GM12878 (cell line): ENCODE measurements at regions not wholly inside any gene's neighbourhood (a gene's known extent, or its start where the extent isn't known, plus 50 kb on each side); places are given as distances from the start of the nearest gene placed in this dataset.

Experiments
- ATAC-seq: fragments of 200-7000 bp; cut with Tn5 transposase; 3 replicates; pipeline ENCODE4 v1.9.1; 2020; ENCODE audit warnings: mild to moderate bottlenecking, moderate library complexity
- BruUV-seq: library from RNA; stranded (reverse); fragments of 400-500 nt; replicated peaks from 2 replicates; lab custom pipeline; 2021; lab: Mats Ljungman, UMichigan
- CTCF ChIA-PET: fragments of 300-600 bp; sonication (Branson Sonifier 250); formaldehyde crosslinking; extraction: SDS; loops from one replicate; lab custom pipeline; 2021; ENCODE audit warnings: inconsistent platforms; lab: Yijun Ruan, JAX
- POLR2A ChIA-PET: fragments of 350-600 bp; formaldehyde crosslinking; extraction: SDS; loops from one replicate; lab custom pipeline; 2021; ENCODE audit warnings: inconsistent platforms; lab: Charles Lee
- RAD21 ChIA-PET: fragments of 300-600 bp; sonication (Branson Sonifier 250); formaldehyde crosslinking; loops from one replicate; lab custom pipeline; 2023; ENCODE audit warnings: antibody characterized with exemption; ENCODE audit not compliant: unreplicated experiment; lab: Charles Lee
- SMC1A ChIA-PET: fragments of 300-600 bp; sonication (Branson Sonifier 250); formaldehyde crosslinking; loops from one replicate; lab custom pipeline; 2023; ENCODE audit not compliant: unreplicated experiment, uncharacterized antibody; lab: Charles Lee
- DNase-seq: peaks from one replicate; pipeline ENCODE4 v3.0.0-alpha.2; 2011; ENCODE audit warnings: low read depth, low spot score
- FAIRE-seq: peaks from 3 replicates; lab custom pipeline; 2011; peaks lifted over from hg19 to GRCh38; lab: Jason Lieb, UNC
- H2AFZ ChIP-seq: 2 replicates; pipeline ENCODE4 v1.6.0; 2011; ENCODE audit warnings: low read depth, low read length, control low read depth; ENCODE audit not compliant: control insufficient read depth
- H3K27ac ChIP-seq: 2 replicates; pipeline ENCODE4 v1.5.1; 2011; ENCODE audit warnings: control low read depth; ENCODE audit not compliant: control insufficient read depth, insufficient read depth
- H3K27me3 ChIP-seq, 2 experiments: replicated peaks in 1 of 2; 2 replicates each; pipeline versions ENCODE4 v1.6.0 to v1.6.1; 2011; ENCODE audit warnings: low read length in 1 of 2; ENCODE audit not compliant: control insufficient read depth in 2 of 2, insufficient read depth in 2 of 2
- H3K36me3 ChIP-seq, 2 experiments: 2 replicates each; pipeline ENCODE4 v1.5.1; 2011; ENCODE audit warnings: low read length in 1 of 2; ENCODE audit not compliant: control insufficient read depth in 2 of 2, insufficient read depth in 2 of 2
- H3K4me1 ChIP-seq: 2 replicates; pipeline ENCODE4 v1.6.1; 2011; ENCODE audit warnings: mild to moderate bottlenecking, low read length, moderate library complexity, mixed read lengths; ENCODE audit not compliant: control insufficient read depth, insufficient read depth
- H3K4me2 ChIP-seq: 2 replicates; pipeline ENCODE4 v1.6.0; 2011; ENCODE audit warnings: control low read depth; ENCODE audit not compliant: control insufficient read depth, insufficient read depth
- H3K4me3 ChIP-seq: fragments of 200-600 bp; sonication (generic); 2 replicates; pipeline ENCODE4 v1.5.1; 2016
- H3K79me2 ChIP-seq: 2 replicates; pipeline ENCODE4 v1.6.0; 2011; ENCODE audit warnings: low read length; ENCODE audit not compliant: control insufficient read depth, insufficient read depth
- H3K9ac ChIP-seq: 2 replicates; pipeline ENCODE4 v1.8.0; 2011; ENCODE audit warnings: low read length, control low read depth, mixed read lengths; ENCODE audit not compliant: control insufficient read depth, insufficient read depth
- H3K9me3 ChIP-seq: replicated peaks from 3 replicates; pipeline ENCODE4 v1.5.1; 2011; ENCODE audit warnings: mild to moderate bottlenecking, low read length; ENCODE audit not compliant: control insufficient read depth, insufficient read depth
- H4K20me1 ChIP-seq: 2 replicates; pipeline ENCODE4 v1.6.0; 2011; ENCODE audit not compliant: control insufficient read depth, insufficient read depth
- EP300 ChIP-seq, 2 experiments: fragments of 150-350 bp in 1 of 2; IDR thresholded peaks; 2 replicates each; pipeline ENCODE4 v1.6.1; 2011 to 2012; ENCODE audit warnings: low read depth in 2 of 2, low read length in 2 of 2, borderline replicate concordance in 1 of 2, improper control_type of control experiment in 1 of 2, inconsistent platforms in 1 of 2; ENCODE audit not compliant: control insufficient read depth in 1 of 2
- FOXK2 ChIP-seq: fragments of 450-650 bp; IDR thresholded peaks from 2 replicates; pipeline ENCODE4 v1.6.1; 2017; ENCODE audit warnings: mild to moderate bottlenecking, moderate library complexity
- FOXM1 ChIP-seq: IDR thresholded peaks from 2 replicates; pipeline ENCODE4 v1.6.1; 2012; ENCODE audit warnings: low read depth, mild to moderate bottlenecking, inconsistent platforms, low read length, moderate library complexity
- MYC ChIP-seq: IDR thresholded peaks from 2 replicates; pipeline ENCODE4 v1.6.1; 2011; ENCODE audit warnings: mild to moderate bottlenecking, low read length, moderate library complexity, inconsistent platforms; ENCODE audit not compliant: insufficient read depth, insufficient replicate concordance, insufficient read length, severe bottlenecking
- SP1 ChIP-seq: IDR thresholded peaks from one replicate; pipeline ENCODE4 v1.6.1; 2011; ENCODE audit warnings: low read depth, low read length
- YBX1 ChIP-seq: fragments of 450-650 bp; IDR thresholded peaks from 2 replicates; pipeline ENCODE4 v1.6.1; 2016; ENCODE audit warnings: antibody characterized with exemption
- ZBED1 ChIP-seq: IDR thresholded peaks from 2 replicates; pipeline ENCODE4 v1.6.1; 2016; ENCODE audit warnings: borderline replicate concordance
- ZNF384 ChIP-seq: IDR thresholded peaks from 2 replicates; pipeline ENCODE4 v1.6.1; 2012; ENCODE audit warnings: low read depth, mild to moderate bottlenecking, low read length, improper control_type of control experiment, borderline replicate concordance
- WGBS: methylation state at CpG from one replicate; pipeline ENCODE4 v1.1.6; 2016; ENCODE audit warnings: low lambda C conversion rate; ENCODE audit not compliant: insufficient replicate concordance, insufficient coverage; ENCODE audit errors: missing lambda C conversion rate; 5-methylcytosine and 5-hydroxymethylcytosine counted together
- in situ Hi-C: fragments of 300-500 bp; cut with MboI; formaldehyde crosslinking; loops from 9 replicates; pipeline ENCODE4 v1.14.3; 2018; ENCODE audit warnings: mixed read lengths
- intact Hi-C: fragments of 100-400 bp; cut with micrococcal nuclease; formaldehyde crosslinking; loops from one replicate; pipeline ENCODE4 v1.14.2; 2022; ENCODE audit not compliant: unreplicated experiment
- TF ChIP-seq, protein P1 (sequence below): fragments of 450-650 bp; formaldehyde crosslinking; IDR thresholded peaks from 2 replicates; pipeline ENCODE4 v1.5.0; 2022; ENCODE audit warnings: mild to moderate bottlenecking, missing genetic modification characterization
- TF ChIP-seq, protein P2 (sequence below): fragments of 450-650 bp; formaldehyde crosslinking; IDR thresholded peaks from 2 replicates; pipeline ENCODE4 v1.4.0; 2022; ENCODE audit warnings: mild to moderate bottlenecking, moderate library complexity
- TF ChIP-seq, protein P3 (sequence below): fragments of 450-650 bp; IDR thresholded peaks from 2 replicates; pipeline ENCODE4 v1.6.1; 2016; ENCODE audit warnings: mild to moderate bottlenecking
- TF ChIP-seq, protein P4 (sequence below): fragments of 450-650 bp; IDR thresholded peaks from 2 replicates; pipeline ENCODE4 v1.6.1; 2017; ENCODE audit warnings: mild to moderate bottlenecking, moderate library complexity

DNA sequence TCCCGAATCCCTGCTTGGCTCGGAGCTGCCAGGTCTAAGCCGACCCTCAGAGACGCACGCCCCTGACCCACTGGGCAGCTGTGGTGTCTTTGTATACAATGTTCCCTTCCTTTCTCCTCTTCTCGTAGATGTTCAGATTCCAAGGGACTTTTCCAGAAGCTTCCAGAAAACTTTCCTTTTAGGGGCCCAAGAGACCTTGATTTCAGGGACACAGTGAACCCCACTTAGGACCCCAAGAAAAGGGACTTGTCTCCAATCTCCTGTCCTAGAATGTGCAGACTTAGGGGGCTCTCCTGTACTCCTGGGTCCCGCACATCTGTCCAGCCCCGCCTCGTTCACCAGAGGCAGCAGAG lies 103.5 kb downstream of the EDN3 start:
- ChIA-PET SMC1A (no interaction called here), CTCF (interaction anchor here (1.1 to 1.9 kb wide), 3 partner anchors 13 to 534 kb away, joined by 3 to 5 read pairs (median 4); no protein-coding TSS in a partner anchor), RAD21 (interaction anchor here (1.0 to 1.2 kb wide), 3 partner anchors 35 to 196 kb away, joined by 3 to 4 read pairs (median 3); no protein-coding TSS in a partner anchor), POLR2A (no interaction called here)
- H3K4me1 ChIP-seq: no peaks in the 10 kb centered on the region
- peaks cover 0 to 2% of the 10 kb centered on the region in 2 experiments; a peak in 2 of 4 replicates for H3K27me3 ChIP-seq
- DNase-seq (no peak), FAIRE-seq (no peak), ATAC-seq (no peak)
- intact Hi-C loops (loop anchor here (2.0 to 10.0 kb wide), 2 partner anchors 73 to 319 kb away; no protein-coding TSS in a partner anchor), in situ Hi-C loops (no loop called here)
- H3K79me2 ChIP-seq: no peaks in the 10 kb centered on the region
- no peaks in the 10 kb centered on the region for H4K20me1 ChIP-seq
- H2AFZ ChIP-seq: no peak overlapping the region
- H3K4me2 ChIP-seq: no peak overlapping the region
- no peak overlapping the region for H3K9ac ChIP-seq
- WGBS: 43% methylated on average over 9 of the region's 9 CpGs
- no peak overlapping the region for H3K4me3 ChIP-seq
- H3K9me3 ChIP-seq: no peaks in the 10 kb centered on the region
- no peaks in the 10 kb centered on the region for H3K36me3 ChIP-seq
- no TSS peak for BruUV-seq
- H3K27ac ChIP-seq: no peak overlapping the region
- TF ChIP-seq FOXM1: no peak
- TF ChIP-seq, protein P1, sequence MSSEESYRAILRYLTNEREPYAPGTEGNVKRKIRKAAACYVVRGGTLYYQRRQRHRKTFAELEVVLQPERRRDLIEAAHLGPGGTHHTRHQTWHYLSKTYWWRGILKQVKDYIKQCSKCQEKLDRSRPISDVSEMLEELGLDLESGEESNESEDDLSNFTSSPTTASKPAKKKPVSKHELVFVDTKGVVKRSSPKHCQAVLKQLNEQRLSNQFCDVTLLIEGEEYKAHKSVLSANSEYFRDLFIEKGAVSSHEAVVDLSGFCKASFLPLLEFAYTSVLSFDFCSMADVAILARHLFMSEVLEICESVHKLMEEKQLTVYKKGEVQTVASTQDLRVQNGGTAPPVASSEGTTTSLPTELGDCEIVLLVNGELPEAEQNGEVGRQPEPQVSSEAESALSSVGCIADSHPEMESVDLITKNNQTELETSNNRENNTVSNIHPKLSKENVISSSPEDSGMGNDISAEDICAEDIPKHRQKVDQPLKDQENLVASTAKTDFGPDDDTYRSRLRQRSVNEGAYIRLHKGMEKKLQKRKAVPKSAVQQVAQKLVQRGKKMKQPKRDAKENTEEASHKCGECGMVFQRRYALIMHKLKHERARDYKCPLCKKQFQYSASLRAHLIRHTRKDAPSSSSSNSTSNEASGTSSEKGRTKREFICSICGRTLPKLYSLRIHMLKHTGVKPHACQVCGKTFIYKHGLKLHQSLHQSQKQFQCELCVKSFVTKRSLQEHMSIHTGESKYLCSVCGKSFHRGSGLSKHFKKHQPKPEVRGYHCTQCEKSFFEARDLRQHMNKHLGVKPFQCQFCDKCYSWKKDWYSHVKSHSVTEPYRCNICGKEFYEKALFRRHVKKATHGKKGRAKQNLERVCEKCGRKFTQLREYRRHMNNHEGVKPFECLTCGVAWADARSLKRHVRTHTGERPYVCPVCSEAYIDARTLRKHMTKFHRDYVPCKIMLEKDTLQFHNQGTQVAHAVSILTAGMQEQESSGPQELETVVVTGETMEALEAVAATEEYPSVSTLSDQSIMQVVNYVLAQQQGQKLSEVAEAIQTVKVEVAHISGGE: no peak
- TF ChIP-seq MYC: no peak
- no peak for TF ChIP-seq ZNF384
- TF ChIP-seq ZBED1: no peak
- TF ChIP-seq SP1: no peak
- TF ChIP-seq, protein P2, sequence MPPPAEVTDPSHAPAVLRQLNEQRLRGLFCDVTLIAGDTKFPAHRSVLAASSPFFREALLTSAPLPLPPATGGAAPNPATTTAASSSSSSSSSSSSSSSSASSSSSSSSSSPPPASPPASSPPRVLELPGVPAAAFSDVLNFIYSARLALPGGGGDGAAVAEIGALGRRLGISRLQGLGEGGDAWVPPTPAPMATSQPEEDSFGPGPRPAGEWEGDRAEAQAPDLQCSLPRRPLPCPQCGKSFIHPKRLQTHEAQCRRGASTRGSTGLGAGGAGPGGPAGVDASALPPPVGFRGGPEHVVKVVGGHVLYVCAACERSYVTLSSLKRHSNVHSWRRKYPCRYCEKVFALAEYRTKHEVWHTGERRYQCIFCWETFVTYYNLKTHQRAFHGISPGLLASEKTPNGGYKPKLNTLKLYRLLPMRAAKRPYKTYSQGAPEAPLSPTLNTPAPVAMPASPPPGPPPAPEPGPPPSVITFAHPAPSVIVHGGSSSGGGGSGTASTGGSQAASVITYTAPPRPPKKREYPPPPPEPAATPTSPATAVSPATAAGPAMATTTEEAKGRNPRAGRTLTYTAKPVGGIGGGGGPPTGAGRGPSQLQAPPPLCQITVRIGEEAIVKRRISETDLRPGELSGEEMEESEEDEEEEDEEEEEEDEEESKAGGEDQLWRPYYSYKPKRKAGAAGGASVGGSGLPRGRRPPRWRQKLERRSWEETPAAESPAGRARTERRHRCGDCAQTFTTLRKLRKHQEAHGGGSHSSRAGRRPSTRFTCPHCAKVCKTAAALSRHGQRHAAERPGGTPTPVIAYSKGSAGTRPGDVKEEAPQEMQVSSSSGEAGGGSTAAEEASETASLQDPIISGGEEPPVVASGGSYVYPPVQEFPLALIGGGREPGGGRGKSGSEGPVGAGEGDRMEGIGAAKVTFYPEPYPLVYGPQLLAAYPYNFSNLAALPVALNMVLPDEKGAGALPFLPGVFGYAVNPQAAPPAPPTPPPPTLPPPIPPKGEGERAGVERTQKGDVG (CRISPR knock-in tag): no peak
- TF ChIP-seq, protein P3, sequence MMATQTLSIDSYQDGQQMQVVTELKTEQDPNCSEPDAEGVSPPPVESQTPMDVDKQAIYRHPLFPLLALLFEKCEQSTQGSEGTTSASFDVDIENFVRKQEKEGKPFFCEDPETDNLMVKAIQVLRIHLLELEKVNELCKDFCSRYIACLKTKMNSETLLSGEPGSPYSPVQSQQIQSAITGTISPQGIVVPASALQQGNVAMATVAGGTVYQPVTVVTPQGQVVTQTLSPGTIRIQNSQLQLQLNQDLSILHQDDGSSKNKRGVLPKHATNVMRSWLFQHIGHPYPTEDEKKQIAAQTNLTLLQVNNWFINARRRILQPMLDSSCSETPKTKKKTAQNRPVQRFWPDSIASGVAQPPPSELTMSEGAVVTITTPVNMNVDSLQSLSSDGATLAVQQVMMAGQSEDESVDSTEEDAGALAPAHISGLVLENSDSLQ: no peak
- TF ChIP-seq, protein P4, sequence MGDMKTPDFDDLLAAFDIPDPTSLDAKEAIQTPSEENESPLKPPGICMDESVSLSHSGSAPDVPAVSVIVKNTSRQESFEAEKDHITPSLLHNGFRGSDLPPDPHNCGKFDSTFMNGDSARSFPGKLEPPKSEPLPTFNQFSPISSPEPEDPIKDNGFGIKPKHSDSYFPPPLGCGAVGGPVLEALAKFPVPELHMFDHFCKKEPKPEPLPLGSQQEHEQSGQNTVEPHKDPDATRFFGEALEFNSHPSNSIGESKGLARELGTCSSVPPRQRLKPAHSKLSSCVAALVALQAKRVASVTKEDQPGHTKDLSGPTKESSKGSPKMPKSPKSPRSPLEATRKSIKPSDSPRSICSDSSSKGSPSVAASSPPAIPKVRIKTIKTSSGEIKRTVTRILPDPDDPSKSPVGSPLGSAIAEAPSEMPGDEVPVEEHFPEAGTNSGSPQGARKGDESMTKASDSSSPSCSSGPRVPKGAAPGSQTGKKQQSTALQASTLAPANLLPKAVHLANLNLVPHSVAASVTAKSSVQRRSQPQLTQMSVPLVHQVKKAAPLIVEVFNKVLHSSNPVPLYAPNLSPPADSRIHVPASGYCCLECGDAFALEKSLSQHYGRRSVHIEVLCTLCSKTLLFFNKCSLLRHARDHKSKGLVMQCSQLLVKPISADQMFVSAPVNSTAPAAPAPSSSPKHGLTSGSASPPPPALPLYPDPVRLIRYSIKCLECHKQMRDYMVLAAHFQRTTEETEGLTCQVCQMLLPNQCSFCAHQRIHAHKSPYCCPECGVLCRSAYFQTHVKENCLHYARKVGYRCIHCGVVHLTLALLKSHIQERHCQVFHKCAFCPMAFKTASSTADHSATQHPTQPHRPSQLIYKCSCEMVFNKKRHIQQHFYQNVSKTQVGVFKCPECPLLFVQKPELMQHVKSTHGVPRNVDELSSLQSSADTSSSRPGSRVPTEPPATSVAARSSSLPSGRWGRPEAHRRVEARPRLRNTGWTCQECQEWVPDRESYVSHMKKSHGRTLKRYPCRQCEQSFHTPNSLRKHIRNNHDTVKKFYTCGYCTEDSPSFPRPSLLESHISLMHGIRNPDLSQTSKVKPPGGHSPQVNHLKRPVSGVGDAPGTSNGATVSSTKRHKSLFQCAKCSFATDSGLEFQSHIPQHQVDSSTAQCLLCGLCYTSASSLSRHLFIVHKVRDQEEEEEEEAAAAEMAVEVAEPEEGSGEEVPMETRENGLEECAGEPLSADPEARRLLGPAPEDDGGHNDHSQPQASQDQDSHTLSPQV: no peak
- no peak for TF ChIP-seq FOXK2
- no peak for TF ChIP-seq EP300 (IDR thresholded peaks at IDR 0.05; ENCODE audit: borderline replicate concordance in 1 of 2, control insufficient read depth in 1 of 2, low read depth in 2 of 2, low read length in 2 of 2)
- TF ChIP-seq YBX1: no peak
